GM12878 (cell line): ENCODE measurements at regions not wholly inside any gene's neighbourhood (a gene's known extent, or its start where the extent isn't known, plus 50 kb on each side); places are given as distances from the start of the nearest gene placed in this dataset.

Experiments
- ATAC-seq: fragments of 200-7000 bp; cut with Tn5 transposase; 3 replicates; pipeline ENCODE4 v1.9.1; 2020; ENCODE audit warnings: mild to moderate bottlenecking, moderate library complexity
- BruUV-seq: library from RNA; stranded (reverse); fragments of 400-500 nt; replicated peaks from 2 replicates; lab custom pipeline; 2021; lab: Mats Ljungman, UMichigan
- CTCF ChIA-PET: fragments of 300-600 bp; sonication (Branson Sonifier 250); formaldehyde crosslinking; extraction: SDS; loops from one replicate; lab custom pipeline; 2021; ENCODE audit warnings: inconsistent platforms; lab: Yijun Ruan, JAX
- POLR2A ChIA-PET: fragments of 350-600 bp; formaldehyde crosslinking; extraction: SDS; loops from one replicate; lab custom pipeline; 2021; ENCODE audit warnings: inconsistent platforms; lab: Charles Lee
- RAD21 ChIA-PET: fragments of 300-600 bp; sonication (Branson Sonifier 250); formaldehyde crosslinking; loops from one replicate; lab custom pipeline; 2023; ENCODE audit warnings: antibody characterized with exemption; ENCODE audit not compliant: unreplicated experiment; lab: Charles Lee
- SMC1A ChIA-PET: fragments of 300-600 bp; sonication (Branson Sonifier 250); formaldehyde crosslinking; loops from one replicate; lab custom pipeline; 2023; ENCODE audit not compliant: unreplicated experiment, uncharacterized antibody; lab: Charles Lee
- DNase-seq: peaks from one replicate; pipeline ENCODE4 v3.0.0-alpha.2; 2011; ENCODE audit warnings: low read depth, low spot score
- FAIRE-seq: peaks from 3 replicates; lab custom pipeline; 2011; peaks lifted over from hg19 to GRCh38; lab: Jason Lieb, UNC
- H2AFZ ChIP-seq: 2 replicates; pipeline ENCODE4 v1.6.0; 2011; ENCODE audit warnings: low read depth, low read length, control low read depth; ENCODE audit not compliant: control insufficient read depth
- H3K27ac ChIP-seq: 2 replicates; pipeline ENCODE4 v1.5.1; 2011; ENCODE audit warnings: control low read depth; ENCODE audit not compliant: control insufficient read depth, insufficient read depth
- H3K27me3 ChIP-seq, 2 experiments: replicated peaks in 1 of 2; 2 replicates each; pipeline versions ENCODE4 v1.6.0 to v1.6.1; 2011; ENCODE audit warnings: low read length in 1 of 2; ENCODE audit not compliant: control insufficient read depth in 2 of 2, insufficient read depth in 2 of 2
- H3K36me3 ChIP-seq, 2 experiments: 2 replicates each; pipeline ENCODE4 v1.5.1; 2011; ENCODE audit warnings: low read length in 1 of 2; ENCODE audit not compliant: control insufficient read depth in 2 of 2, insufficient read depth in 2 of 2
- H3K4me1 ChIP-seq: 2 replicates; pipeline ENCODE4 v1.6.1; 2011; ENCODE audit warnings: mild to moderate bottlenecking, low read length, moderate library complexity, mixed read lengths; ENCODE audit not compliant: control insufficient read depth, insufficient read depth
- H3K4me2 ChIP-seq: 2 replicates; pipeline ENCODE4 v1.6.0; 2011; ENCODE audit warnings: control low read depth; ENCODE audit not compliant: control insufficient read depth, insufficient read depth
- H3K4me3 ChIP-seq: fragments of 200-600 bp; sonication (generic); 2 replicates; pipeline ENCODE4 v1.5.1; 2016
- H3K79me2 ChIP-seq: 2 replicates; pipeline ENCODE4 v1.6.0; 2011; ENCODE audit warnings: low read length; ENCODE audit not compliant: control insufficient read depth, insufficient read depth
- H3K9ac ChIP-seq: 2 replicates; pipeline ENCODE4 v1.8.0; 2011; ENCODE audit warnings: low read length, control low read depth, mixed read lengths; ENCODE audit not compliant: control insufficient read depth, insufficient read depth
- H3K9me3 ChIP-seq: replicated peaks from 3 replicates; pipeline ENCODE4 v1.5.1; 2011; ENCODE audit warnings: mild to moderate bottlenecking, low read length; ENCODE audit not compliant: control insufficient read depth, insufficient read depth
- H4K20me1 ChIP-seq: 2 replicates; pipeline ENCODE4 v1.6.0; 2011; ENCODE audit not compliant: control insufficient read depth, insufficient read depth
- BCL11A ChIP-seq: IDR thresholded peaks from 2 replicates; pipeline ENCODE4 v1.6.1; 2011; ENCODE audit warnings: low read depth, low read length
- PRDM15 ChIP-seq: fragments of 450-650 bp; formaldehyde crosslinking; IDR thresholded peaks from 2 replicates; pipeline ENCODE4 v1.4.0; 2020; ENCODE audit warnings: mild to moderate bottlenecking, moderate library complexity
- SRF ChIP-seq, 2 experiments: IDR thresholded peaks; 2 replicates each; pipeline ENCODE4 v1.6.1; 2011; ENCODE audit warnings: low read depth in 2 of 2, low read length in 2 of 2, mild to moderate bottlenecking in 1 of 2, moderate library complexity in 1 of 2
- WGBS: methylation state at CpG from one replicate; pipeline ENCODE4 v1.1.6; 2016; ENCODE audit warnings: low lambda C conversion rate; ENCODE audit not compliant: insufficient replicate concordance, insufficient coverage; ENCODE audit errors: missing lambda C conversion rate; 5-methylcytosine and 5-hydroxymethylcytosine counted together
- in situ Hi-C: fragments of 300-500 bp; cut with MboI; formaldehyde crosslinking; loops from 9 replicates; pipeline ENCODE4 v1.14.3; 2018; ENCODE audit warnings: mixed read lengths
- intact Hi-C: fragments of 100-400 bp; cut with micrococcal nuclease; formaldehyde crosslinking; loops from one replicate; pipeline ENCODE4 v1.14.2; 2022; ENCODE audit not compliant: unreplicated experiment

DNA sequence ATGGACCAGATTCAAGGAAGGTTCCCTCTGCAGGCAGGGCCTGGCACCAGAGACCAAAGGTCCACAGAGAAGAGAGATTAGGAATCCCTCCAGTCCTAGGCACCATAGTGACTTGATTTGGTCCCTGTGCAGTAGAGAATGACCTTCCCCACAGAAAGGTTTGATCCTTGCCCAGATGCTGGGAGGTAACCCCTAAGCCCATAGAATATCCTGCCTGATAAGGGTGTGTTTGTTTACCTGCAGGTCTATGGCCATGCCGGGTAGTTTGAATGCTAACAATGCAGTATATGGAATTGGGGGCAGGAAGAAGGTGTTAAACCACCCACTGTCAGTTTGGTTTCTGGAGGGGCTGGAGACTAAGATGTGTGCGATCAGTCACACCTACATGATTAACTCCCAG lies 57.1 kb upstream of the NFASC start (continued):
- TF ChIP-seq PRDM15 (CRISPR knock-in tag) = no peak

- RAD21 ChIA-PET = no interaction called here
- H3K79me2 ChIP-seq = no peaks in the 10 kb centered on the region
- in situ Hi-C loops = no loop called here
- H2AFZ ChIP-seq = no peak overlapping the region
- no peak for ATAC-seq
- H3K27me3 ChIP-seq = peaks cover 0 to 3% of the 10 kb centered on the region in 2 experiments; a peak in 2 of 4 replicates
- SMC1A ChIA-PET = interaction anchor here (0.8 kb wide), 1 partner anchor 128 kb away, joined by 3 read pairs; no protein-coding TSS in a partner anchor
- WGBS = 0% methylated on average over 7 of the region's 7 CpGs
- no peak for DNase-seq
- no peak for FAIRE-seq
- POLR2A ChIA-PET = no interaction called here
- no peak overlapping the region for H3K4me3 ChIP-seq
- no peak overlapping the region for H3K27ac ChIP-seq
- H4K20me1 ChIP-seq = no peaks in the 10 kb centered on the region
- CTCF ChIA-PET = interaction anchor here (0.8 to 1.5 kb wide), 3 partner anchors 50 to 249 kb away, joined by 3 to 4 read pairs (median 3); no protein-coding TSS in a partner anchor
- BruUV-seq = no TSS peak
- H3K4me2 ChIP-seq = no peak overlapping the region
- TF ChIP-seq BCL11A (no peak), SRF (IDR thresholded peaks at IDR 0.05; ENCODE audit: low read depth in 2 of 2, low read length in 2 of 2) (no peak)
- H3K9me3 ChIP-seq = no peaks in the 10 kb centered on the region
- intact Hi-C loops = no loop called here
- no peaks in the 10 kb centered on the region for H3K36me3 ChIP-seq
- no peaks in the 10 kb centered on the region for H3K4me1 ChIP-seq
- H3K9ac ChIP-seq = no peak overlapping the region
Observed at GRCh38 chr1:204814166-204814884, 56.3 kb upstream of the NFASC start.
